Small intestine (tissue), 7 donors: ENCODE measurements at regions not wholly inside any gene's neighbourhood (a gene's known extent, or its start where the extent isn't known, plus 50 kb on each side); places are given as distances from the start of the nearest gene placed in this dataset.

Experiments
- DNase-seq, 2 donors: peaks; one replicate each; pipeline versions ENCODE4 v3.0.0 to v3.0.0-alpha.2; 2013
- FAIRE-seq: peaks from 2 replicates; lab custom pipeline; 2012; peaks lifted over from hg19 to GRCh38; lab: Jason Lieb, UNC
- H3K27ac ChIP-seq, 3 donors: one replicate each; pipeline ENCODE4 v1.5.1; 2013; ENCODE audit warnings: low read length in 2 of 3, mild to moderate bottlenecking in 2 of 3, control low read depth in 1 of 3, inconsistent platforms in 1 of 3, low read depth in 1 of 3, moderate library complexity in 1 of 3
- H3K27me3 ChIP-seq, 3 donors: one replicate each; pipeline ENCODE4 v1.6.1; 2013; ENCODE audit warnings: low read length in 3 of 3, inconsistent platforms in 1 of 3; ENCODE audit not compliant: control insufficient read depth in 3 of 3, insufficient read depth in 3 of 3
- H3K36me3 ChIP-seq, 3 donors: one replicate each; pipeline ENCODE4 v1.6.1; 2013; ENCODE audit warnings: low read length in 3 of 3, inconsistent platforms in 1 of 3, low read depth in 1 of 3, mild to moderate bottlenecking in 1 of 3, moderate library complexity in 1 of 3; ENCODE audit not compliant: control insufficient read depth in 3 of 3, insufficient read depth in 2 of 3
- H3K4me1 ChIP-seq, 3 donors: one replicate each; pipeline ENCODE4 v1.6.1; 2013; ENCODE audit warnings: low read length in 2 of 3, inconsistent platforms in 1 of 3, low read depth in 1 of 3, mild to moderate bottlenecking in 1 of 3, moderate library complexity in 1 of 3; ENCODE audit not compliant: control insufficient read depth in 3 of 3, insufficient read depth in 2 of 3
- H3K4me3 ChIP-seq, 3 donors: one replicate each; pipeline ENCODE4 v1.5.1; 2013; ENCODE audit warnings: low read length in 3 of 3, control low read depth in 1 of 3, inconsistent platforms in 1 of 3, low read depth in 1 of 3, mild to moderate bottlenecking in 1 of 3, moderate library complexity in 1 of 3
- H3K9me3 ChIP-seq, 2 donors: one replicate each; pipeline ENCODE4 v1.6.1; 2013; ENCODE audit warnings: low read depth in 1 of 2, low read length in 1 of 2; ENCODE audit not compliant: control insufficient read depth in 2 of 2, insufficient read depth in 1 of 2
- WGBS, 3 donors: extraction: QIAGEN DNeasy Blood & Tissue Kit; methylation state at CpG; one replicate each; pipeline ENCODE4 v1.1.7; 2013; 5-methylcytosine and 5-hydroxymethylcytosine counted together
- donor health status: healthy with polysubstance abuse.
- donor health status: control.
- donor health status: control.
- donor health status: Bipolar disorder and iron deficiency.
- donor health status: healthy.

- no peak overlapping the region for H3K4me3 ChIP-seq
- no peaks in the 10 kb centered on the region for H3K27me3 ChIP-seq
- WGBS, 3 donors, result 77 to 86% (median 84%) methylated on average over 2 of the region's 2 CpGs
- FAIRE-seq (no peak), DNase-seq (no peak)
- no peaks in the 10 kb centered on the region for H3K4me1 ChIP-seq
- peaks cover 0 to 2% of the 10 kb centered on the region in 2 donors for H3K9me3 ChIP-seq
- no peak overlapping the region for H3K27ac ChIP-seq
- no peaks in the 10 kb centered on the region for H3K36me3 ChIP-seq
Measured at GRCh38 chr2:52000151-52000855, 968.4 kb upstream of the NRXN1 start.

GRCh38 chr2:51998890-51999289 is 967.0 kb upstream of the NRXN1 start:
- WGBS, 3 donors, result 85 to 91% (median 86%) methylated on average over 3 of the region's 3 CpGs
- DNase-seq (no peak), FAIRE-seq (no peak)
- Histone ChIP-seq H3K27ac (no peak overlapping the region), H3K4me1 (no peaks in the 10 kb centered on the region), H3K9me3 (peaks cover 0 to 2% of the 10 kb centered on the region in 2 donors), H3K4me3 (no peak overlapping the region), H3K27me3 (no peaks in the 10 kb centered on the region), H3K36me3 (no peaks in the 10 kb centered on the region)

- Histone ChIP-seq H3K36me3 (no peaks in the 10 kb centered on the region), H3K4me3 (no peak overlapping the region), H3K27me3 (no peaks in the 10 kb centered on the region), H3K9me3 (peaks cover 0 to 2% of the 10 kb centered on the region in 2 donors), H3K27ac (no peak overlapping the region), H3K4me1 (no peaks in the 10 kb centered on the region)
- FAIRE-seq (no peak), DNase-seq (no peak)
- 86 to 94% (median 92%) methylated on average over 2 of the region's 2 CpGs for WGBS, 3 donors
Measured at GRCh38 chr2:51997571-51997970, 965.6 kb upstream of the NRXN1 start.

- DNase-seq, result no peak
- Histone ChIP-seq H3K36me3 (no peaks in the 10 kb centered on the region), H3K4me3 (no peak overlapping the region), H3K9me3 (peaks cover 0 to 2% of the 10 kb centered on the region in 2 donors), H3K27ac (no peak overlapping the region), H3K27me3 (no peaks in the 10 kb centered on the region), H3K4me1 (no peaks in the 10 kb centered on the region)
- no peak for FAIRE-seq
- WGBS, 3 donors, result 50 to 58% (median 50%) methylated on average over 1 of the region's 1 CpG
Measured at GRCh38 chr2:51995293-51995692, 963.4 kb upstream of the NRXN1 start.

GRCh38 chr2:51994123-51994763 is 962.3 kb upstream of the NRXN1 start:
- no peaks in the 10 kb centered on the region for H3K27me3 ChIP-seq
- no peak overlapping the region for H3K4me3 ChIP-seq
- FAIRE-seq, result no peak
- WGBS, 3 donors, result 75 to 79% (median 77%) methylated on average over 1 of the region's 1 CpG
- H3K36me3 ChIP-seq, result no peaks in the 10 kb centered on the region
- H3K9me3 ChIP-seq, result no peaks in the 10 kb centered on the region
- no peak overlapping the region for H3K27ac ChIP-seq
- DNase-seq, result no peak
- H3K4me1 ChIP-seq, result no peaks in the 10 kb centered on the region

- DNase-seq (no peak), FAIRE-seq (no peak)
- Histone ChIP-seq H3K27me3 (no peaks in the 10 kb centered on the region), H3K36me3 (no peaks in the 10 kb centered on the region), H3K4me3 (no peak overlapping the region), H3K4me1 (no peaks in the 10 kb centered on the region), H3K27ac (no peak overlapping the region), H3K9me3 (no peaks in the 10 kb centered on the region)
Measured at GRCh38 chr2:51990684-51991083, 958.8 kb upstream of the NRXN1 start.

- Histone ChIP-seq H3K36me3 (no peaks in the 10 kb centered on the region), H3K27me3 (no peaks in the 10 kb centered on the region), H3K9me3 (no peaks in the 10 kb centered on the region), H3K27ac (no peak overlapping the region), H3K4me3 (no peak overlapping the region), H3K4me1 (no peaks in the 10 kb centered on the region)
- 82 to 87% (median 83%) methylated on average over 2 of the region's 2 CpGs for WGBS, 3 donors
- no peak for FAIRE-seq
- no peak for DNase-seq
Measured at GRCh38 chr2:51986101-51986500, 954.2 kb upstream of the NRXN1 start.

GRCh38 chr2:51981783-51982182 is 949.9 kb upstream of the NRXN1 start:
- Histone ChIP-seq H3K4me1 (no peaks in the 10 kb centered on the region), H3K36me3 (no peaks in the 10 kb centered on the region), H3K27me3 (no peaks in the 10 kb centered on the region), H3K4me3 (no peak overlapping the region), H3K27ac (no peak overlapping the region), H3K9me3 (no peaks in the 10 kb centered on the region)
- WGBS, 3 donors, result 61 to 89% (median 80%) methylated on average over 2 of the region's 2 CpGs
- DNase-seq (no peak), FAIRE-seq (no peak)
